ENCODE measurements at regions not wholly inside any gene's neighbourhood (a gene's known extent, or its start where the extent isn't known, plus 50 kb on each side); places are given as distances from the start of the nearest gene placed in this dataset.

DNA sequence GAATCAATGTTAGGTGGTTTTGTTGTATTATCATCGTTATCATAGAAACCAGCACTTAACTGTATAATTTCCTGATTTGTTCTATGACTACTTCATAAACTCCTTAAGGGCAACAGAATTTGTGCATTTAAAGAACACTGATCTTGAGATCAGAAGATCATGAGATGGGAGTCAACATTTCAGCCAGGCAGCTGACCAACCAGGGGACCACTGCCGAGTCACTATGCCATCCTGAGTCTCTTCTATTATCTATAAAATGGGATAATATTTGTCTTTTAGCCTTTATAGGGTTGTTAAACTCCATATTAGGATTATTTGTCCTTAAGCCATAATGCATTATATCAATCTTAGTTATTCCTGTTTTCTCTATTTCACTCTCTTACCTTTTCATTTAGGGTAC, 261.7 kb downstream of the GPAM start:
- H2AFZ ChIP-seq = no peak overlapping the region
- H3K27me3 ChIP-seq (ENCODE audit: insufficient read depth, low read depth) = no peaks in the 10 kb centered on the region
- H3K4me1 ChIP-seq (replicated peaks; ENCODE audit: insufficient read depth) = no peaks in the 10 kb centered on the region
- ChIA-PET POLR2A (ENCODE audit: unreplicated experiment) (no interaction called here), CTCF (no interaction called here)
- H4K20me1 ChIP-seq (ENCODE audit: insufficient read depth) = no peaks in the 10 kb centered on the region
- intact Hi-C loops (cut with micrococcal nuclease; ENCODE audit: unreplicated experiment) = no loop called here
- H3F3A ChIP-seq (ENCODE audit: insufficient read depth, low read depth) = no peaks in the 10 kb centered on the region
- no peaks in the 10 kb centered on the region for H3K36me3 ChIP-seq (ENCODE audit: low read depth)
- TF ChIP-seq EZH2 (IDR thresholded peaks at IDR 0.05; ENCODE audit: low read depth) = no peak
- TF ChIP-seq, protein P1, sequence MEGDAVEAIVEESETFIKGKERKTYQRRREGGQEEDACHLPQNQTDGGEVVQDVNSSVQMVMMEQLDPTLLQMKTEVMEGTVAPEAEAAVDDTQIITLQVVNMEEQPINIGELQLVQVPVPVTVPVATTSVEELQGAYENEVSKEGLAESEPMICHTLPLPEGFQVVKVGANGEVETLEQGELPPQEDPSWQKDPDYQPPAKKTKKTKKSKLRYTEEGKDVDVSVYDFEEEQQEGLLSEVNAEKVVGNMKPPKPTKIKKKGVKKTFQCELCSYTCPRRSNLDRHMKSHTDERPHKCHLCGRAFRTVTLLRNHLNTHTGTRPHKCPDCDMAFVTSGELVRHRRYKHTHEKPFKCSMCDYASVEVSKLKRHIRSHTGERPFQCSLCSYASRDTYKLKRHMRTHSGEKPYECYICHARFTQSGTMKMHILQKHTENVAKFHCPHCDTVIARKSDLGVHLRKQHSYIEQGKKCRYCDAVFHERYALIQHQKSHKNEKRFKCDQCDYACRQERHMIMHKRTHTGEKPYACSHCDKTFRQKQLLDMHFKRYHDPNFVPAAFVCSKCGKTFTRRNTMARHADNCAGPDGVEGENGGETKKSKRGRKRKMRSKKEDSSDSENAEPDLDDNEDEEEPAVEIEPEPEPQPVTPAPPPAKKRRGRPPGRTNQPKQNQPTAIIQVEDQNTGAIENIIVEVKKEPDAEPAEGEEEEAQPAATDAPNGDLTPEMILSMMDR (conservative IDR thresholded peaks at IDR 0.05) = no peak
- H3K27ac ChIP-seq = no peak overlapping the region
- no peaks in the 10 kb centered on the region for H3K79me2 ChIP-seq (ENCODE audit: low read depth)
- no TSS peak for BruUV-seq (replicated peaks)
- no peak for DNase-seq
- no peak overlapping the region for H3K4me3 ChIP-seq
- H3K4me2 ChIP-seq = no peak overlapping the region
- no peaks in the 10 kb centered on the region for H3K9me2 ChIP-seq (ENCODE audit: insufficient read depth)
- H3K9me3 ChIP-seq (ENCODE audit: insufficient read depth, low read depth) = no peaks in the 10 kb centered on the region

DNA sequence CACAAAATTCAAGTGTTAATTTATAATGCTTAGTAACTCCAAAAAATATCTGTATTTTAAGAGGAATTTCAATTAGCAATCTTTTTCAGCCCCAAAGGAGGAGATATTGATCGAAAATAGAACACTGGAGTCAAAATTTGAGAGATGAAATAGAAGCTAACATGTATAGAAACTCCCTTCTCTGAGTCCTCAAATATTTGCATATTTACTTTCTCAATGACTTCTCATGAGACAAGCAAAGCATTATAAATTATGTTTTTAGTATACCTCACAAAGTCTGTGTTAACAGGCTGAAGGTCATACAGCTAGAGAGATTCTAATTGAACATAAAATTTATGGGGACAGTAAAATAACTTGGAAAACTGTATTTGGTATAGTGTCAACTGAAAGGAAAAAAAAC, 260.5 kb downstream of the GPAM start:
- DNase-seq = no peak
- intact Hi-C loops (cut with micrococcal nuclease; ENCODE audit: unreplicated experiment) = no loop called here
- H3K27ac ChIP-seq = no peak overlapping the region
- TF ChIP-seq, protein P1 (conservative IDR thresholded peaks at IDR 0.05) = no peak
- H3K4me2 ChIP-seq = no peak overlapping the region
- POLR2A ChIA-PET (ENCODE audit: unreplicated experiment) = no interaction called here
- no peaks in the 10 kb centered on the region for H3K79me2 ChIP-seq (ENCODE audit: low read depth)
- H3K9me2 ChIP-seq (ENCODE audit: insufficient read depth) = no peaks in the 10 kb centered on the region
- H3K27me3 ChIP-seq (ENCODE audit: insufficient read depth, low read depth) = no peaks in the 10 kb centered on the region
- no peaks in the 10 kb centered on the region for H3K9me3 ChIP-seq (ENCODE audit: insufficient read depth, low read depth)
- no TSS peak for BruUV-seq (replicated peaks)
- H4K20me1 ChIP-seq (ENCODE audit: insufficient read depth) = no peaks in the 10 kb centered on the region
- no peaks in the 10 kb centered on the region for H3K36me3 ChIP-seq (ENCODE audit: low read depth)
- H3K4me1 ChIP-seq (replicated peaks; ENCODE audit: insufficient read depth) = no peaks in the 10 kb centered on the region
- H3K4me3 ChIP-seq = no peak overlapping the region
- H3F3A ChIP-seq (ENCODE audit: insufficient read depth, low read depth) = no peaks in the 10 kb centered on the region
- H2AFZ ChIP-seq = no peak overlapping the region
- CTCF ChIA-PET = no interaction called here

DNA sequence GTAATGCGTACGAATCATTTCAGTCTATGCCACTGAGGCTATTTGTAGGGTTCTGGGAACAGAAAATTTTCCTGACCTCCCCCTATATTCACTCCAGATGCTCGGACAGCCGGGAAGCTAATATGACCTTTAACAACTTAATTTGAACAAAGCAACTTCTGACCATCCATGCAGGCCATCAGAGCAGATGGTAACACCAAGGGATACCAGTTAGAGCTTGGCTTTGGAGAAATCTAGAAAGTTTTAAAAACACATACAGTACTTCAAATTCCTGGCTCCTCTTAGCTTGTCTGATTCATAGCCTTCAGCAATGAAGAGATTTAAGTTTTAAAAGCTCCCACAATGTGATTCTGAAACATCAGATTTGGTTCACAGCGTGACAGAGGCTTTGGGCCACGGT, 257.3 kb downstream of the GPAM start:
- no peaks in the 10 kb centered on the region for H3K79me2 ChIP-seq (ENCODE audit: low read depth)
- no peaks in the 10 kb centered on the region for H3K4me1 ChIP-seq (replicated peaks; ENCODE audit: insufficient read depth)
- DNase-seq = no peak
- no peak overlapping the region for H3K4me2 ChIP-seq
- no peak overlapping the region for H2AFZ ChIP-seq
- no peaks in the 10 kb centered on the region for H4K20me1 ChIP-seq (ENCODE audit: insufficient read depth)
- H3K9me3 ChIP-seq (ENCODE audit: insufficient read depth, low read depth) = no peaks in the 10 kb centered on the region
- intact Hi-C loops (cut with micrococcal nuclease; ENCODE audit: unreplicated experiment) = no loop called here
- no peaks in the 10 kb centered on the region for H3K27me3 ChIP-seq (ENCODE audit: insufficient read depth, low read depth)
- POLR2A ChIA-PET (ENCODE audit: unreplicated experiment) = no interaction called here
- CTCF ChIA-PET = no interaction called here
- no peak overlapping the region for H3K4me3 ChIP-seq
- no peaks in the 10 kb centered on the region for H3K9me2 ChIP-seq (ENCODE audit: insufficient read depth)
- H3K27ac ChIP-seq = no peak overlapping the region
- H3K36me3 ChIP-seq (ENCODE audit: low read depth) = no peaks in the 10 kb centered on the region
- no peak for TF ChIP-seq EZH2 (IDR thresholded peaks at IDR 0.05; ENCODE audit: low read depth)
- TF ChIP-seq, protein P1 (conservative IDR thresholded peaks at IDR 0.05) = no peak
- no TSS peak for BruUV-seq (replicated peaks)
- H3F3A ChIP-seq (ENCODE audit: insufficient read depth, low read depth) = no peaks in the 10 kb centered on the region
